MM.1S (cell line): ENCODE measurements at regions not wholly inside any gene's neighbourhood (a gene's known extent, or its start where the extent isn't known, plus 50 kb on each side); places are given as distances from the start of the nearest gene placed in this dataset.

ENCODE experiments used
- DNase-seq: peaks from one replicate; pipeline ENCODE4 v3.0.0-alpha.2; 2015
- H2AFZ ChIP-seq: fragments of 300-600 bp; sonication (generic); 2 replicates; pipeline ENCODE4 v1.6.0; 2016; ENCODE audit warnings: antibody characterized with exemption, low read length
- H3F3A ChIP-seq: fragments of 300-600 bp; sonication (generic); 2 replicates; pipeline ENCODE4 v1.6.1; 2016; ENCODE audit warnings: mild to moderate bottlenecking, antibody characterized with exemption, low read length, moderate library complexity, mixed read lengths; ENCODE audit not compliant: insufficient read depth
- H3K27ac ChIP-seq: fragments of 300-600 bp; sonication (generic); 2 replicates; pipeline ENCODE4 v1.5.1; 2016; ENCODE audit warnings: mild to moderate bottlenecking, low read length
- H3K27me3 ChIP-seq: fragments of 300-600 bp; sonication (generic); replicated peaks from 2 replicates; pipeline ENCODE4 v1.6.0; 2016; ENCODE audit warnings: low read length; ENCODE audit not compliant: insufficient read depth
- H3K36me3 ChIP-seq: fragments of 300-600 bp; sonication (generic); replicated peaks from 2 replicates; pipeline ENCODE4 v1.6.1; 2016; ENCODE audit warnings: mild to moderate bottlenecking, low read length, mixed read lengths; ENCODE audit not compliant: insufficient read depth
- H3K4me1 ChIP-seq: fragments of 300-600 bp; sonication (generic); 2 replicates; pipeline ENCODE4 v1.6.1; 2016; ENCODE audit warnings: low read length, mixed read lengths
- H3K4me2 ChIP-seq: fragments of 300-600 bp; sonication (generic); 2 replicates; pipeline ENCODE4 v1.6.0; 2016; ENCODE audit warnings: low read depth, low read length
- H3K4me3 ChIP-seq: fragments of 300-600 bp; sonication (generic); 2 replicates; pipeline ENCODE4 v1.5.1; 2016; ENCODE audit warnings: low read length, mixed read lengths
- H3K79me2 ChIP-seq: fragments of 300-600 bp; sonication (generic); 2 replicates; pipeline ENCODE4 v1.6.1; 2016; ENCODE audit warnings: mixed run types, low read length, mixed read lengths
- H3K9ac ChIP-seq: fragments of 300-600 bp; sonication (generic); 2 replicates; pipeline ENCODE4 v1.6.1; 2016; ENCODE audit warnings: low read length, mixed read lengths
- H3K9me2 ChIP-seq: fragments of 300-600 bp; sonication (generic); replicated peaks from 2 replicates; pipeline ENCODE4 v1.6.1; 2016; ENCODE audit warnings: mild to moderate bottlenecking, low read length, mixed read lengths; ENCODE audit not compliant: insufficient read depth
- H3K9me3 ChIP-seq: fragments of 300-600 bp; sonication (generic); replicated peaks from 2 replicates; pipeline ENCODE4 v1.6.1; 2016; ENCODE audit warnings: mild to moderate bottlenecking, low read length, mixed read lengths; ENCODE audit not compliant: insufficient read depth
- H4K20me1 ChIP-seq: fragments of 300-600 bp; sonication (generic); 2 replicates; pipeline ENCODE4 v1.6.1; 2016; ENCODE audit warnings: mild to moderate bottlenecking, low read length, moderate library complexity, mixed read lengths; ENCODE audit not compliant: insufficient read depth
- EZH2 ChIP-seq: fragments of 300-600 bp; sonication (generic); optimal IDR thresholded peaks from 2 replicates; pipeline ENCODE3; 2017; ENCODE audit warnings: low read depth, mild to moderate bottlenecking, antibody characterized with exemption, low read length, mixed read lengths
- EZH2phosphoT487 ChIP-seq: fragments of 300-600 bp; sonication (generic); IDR thresholded peaks from 2 replicates; pipeline ENCODE4 v1.6.1; 2018; ENCODE audit warnings: antibody characterized with exemption, low read length
- TF ChIP-seq, protein P1 (sequence below): fragments of 300-600 bp; sonication (generic); IDR thresholded peaks from 2 replicates; pipeline ENCODE4 v1.5.1; 2016; ENCODE audit warnings: antibody characterized with exemption, low read length, mixed read lengths

GRCh38 chr18:40017021-40017420 is 1938.0 kb upstream of the PIK3C3 start:
- H3K9me3 ChIP-seq: no peaks in the 10 kb centered on the region

GRCh38 chr18:40016405-40016804 is 1938.6 kb upstream of the PIK3C3 start:
- no peaks in the 10 kb centered on the region for H3F3A ChIP-seq
- no peak overlapping the region for H2AFZ ChIP-seq
- no peaks in the 10 kb centered on the region for H3K79me2 ChIP-seq
- TF ChIP-seq EZH2: no peak
- no peak for TF ChIP-seq EZH2phosphoT487
- TF ChIP-seq, protein P1, sequence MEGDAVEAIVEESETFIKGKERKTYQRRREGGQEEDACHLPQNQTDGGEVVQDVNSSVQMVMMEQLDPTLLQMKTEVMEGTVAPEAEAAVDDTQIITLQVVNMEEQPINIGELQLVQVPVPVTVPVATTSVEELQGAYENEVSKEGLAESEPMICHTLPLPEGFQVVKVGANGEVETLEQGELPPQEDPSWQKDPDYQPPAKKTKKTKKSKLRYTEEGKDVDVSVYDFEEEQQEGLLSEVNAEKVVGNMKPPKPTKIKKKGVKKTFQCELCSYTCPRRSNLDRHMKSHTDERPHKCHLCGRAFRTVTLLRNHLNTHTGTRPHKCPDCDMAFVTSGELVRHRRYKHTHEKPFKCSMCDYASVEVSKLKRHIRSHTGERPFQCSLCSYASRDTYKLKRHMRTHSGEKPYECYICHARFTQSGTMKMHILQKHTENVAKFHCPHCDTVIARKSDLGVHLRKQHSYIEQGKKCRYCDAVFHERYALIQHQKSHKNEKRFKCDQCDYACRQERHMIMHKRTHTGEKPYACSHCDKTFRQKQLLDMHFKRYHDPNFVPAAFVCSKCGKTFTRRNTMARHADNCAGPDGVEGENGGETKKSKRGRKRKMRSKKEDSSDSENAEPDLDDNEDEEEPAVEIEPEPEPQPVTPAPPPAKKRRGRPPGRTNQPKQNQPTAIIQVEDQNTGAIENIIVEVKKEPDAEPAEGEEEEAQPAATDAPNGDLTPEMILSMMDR: no peak
- no peak overlapping the region for H3K27ac ChIP-seq
- H3K36me3 ChIP-seq: no peaks in the 10 kb centered on the region
- no peaks in the 10 kb centered on the region for H3K9me2 ChIP-seq
- H3K4me3 ChIP-seq: no peak overlapping the region
- no peaks in the 10 kb centered on the region for H3K27me3 ChIP-seq
- H3K9ac ChIP-seq: no peak overlapping the region
- no peaks in the 10 kb centered on the region for H3K9me3 ChIP-seq
- no peak overlapping the region for H3K4me2 ChIP-seq
- no peaks in the 10 kb centered on the region for H4K20me1 ChIP-seq
- H3K4me1 ChIP-seq: no peaks in the 10 kb centered on the region
- DNase-seq: no peak

More at GRCh38 chr18:40017021-40017420, 1938.0 kb upstream of the PIK3C3 start:
- H3K27ac ChIP-seq: no peak overlapping the region
- no peaks in the 10 kb centered on the region for H3K4me1 ChIP-seq
- H4K20me1 ChIP-seq: no peaks in the 10 kb centered on the region
- no peaks in the 10 kb centered on the region for H3K27me3 ChIP-seq
- no peak overlapping the region for H3K4me3 ChIP-seq
- TF ChIP-seq EZH2phosphoT487: no peak
- H3K9me2 ChIP-seq: no peaks in the 10 kb centered on the region
- H3F3A ChIP-seq: no peaks in the 10 kb centered on the region
- no peaks in the 10 kb centered on the region for H3K36me3 ChIP-seq
- no peak for DNase-seq
- no peak overlapping the region for H2AFZ ChIP-seq
- H3K9ac ChIP-seq: no peak overlapping the region
- no peak overlapping the region for H3K4me2 ChIP-seq
- H3K79me2 ChIP-seq: no peaks in the 10 kb centered on the region

DNA sequence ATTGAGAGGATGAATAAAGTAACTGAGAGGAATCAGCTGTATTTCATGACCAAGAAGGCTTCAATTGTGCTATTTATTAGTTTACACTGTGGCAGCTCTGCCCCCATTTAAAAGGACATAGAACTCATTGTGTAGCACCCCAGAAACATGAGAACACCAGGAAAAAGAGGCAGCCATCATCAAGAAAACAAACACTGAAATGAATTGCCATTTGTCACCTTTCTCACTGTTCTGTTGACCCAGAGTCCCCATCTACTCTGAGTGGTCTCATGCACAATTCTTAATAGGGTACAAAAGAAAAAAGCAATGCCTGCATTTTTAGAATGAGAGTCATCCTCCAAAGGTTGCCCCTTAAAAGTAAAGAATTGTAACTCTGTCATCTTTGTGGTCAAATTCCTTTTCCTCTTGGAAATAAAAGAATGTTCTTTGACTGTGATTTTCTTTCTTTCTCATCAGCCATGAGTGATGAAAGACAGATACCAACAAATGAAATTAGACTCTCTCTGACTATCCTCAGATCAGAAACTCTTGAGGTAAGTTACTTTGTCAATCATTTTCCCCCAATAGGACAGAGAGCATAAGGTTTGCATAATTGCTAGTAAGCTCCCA is 1941.9 kb upstream of the PIK3C3 start:
- Histone ChIP-seq H3K4me3 (no peak overlapping the region), H3F3A (no peaks in the 10 kb centered on the region), H3K9me3 (no peaks in the 10 kb centered on the region), H3K27ac (no peak overlapping the region), H3K79me2 (no peaks in the 10 kb centered on the region), H3K27me3 (no peaks in the 10 kb centered on the region), H3K4me1 (no peaks in the 10 kb centered on the region), H3K9ac (no peak overlapping the region), H2AFZ (no peak overlapping the region), H3K36me3 (no peaks in the 10 kb centered on the region), H3K9me2 (no peaks in the 10 kb centered on the region), H4K20me1 (no peaks in the 10 kb centered on the region), H3K4me2 (no peak overlapping the region)
- TF ChIP-seq EZH2 (no peak), EZH2phosphoT487 (no peak)
- TF ChIP-seq, protein P1: no peak
- DNase-seq: no peak

GRCh38 chr18:40011201-40011600 is 1943.8 kb upstream of the PIK3C3 start:
- no peaks in the 10 kb centered on the region for H3K79me2 ChIP-seq
- no peaks in the 10 kb centered on the region for H3K9me3 ChIP-seq
- H3K4me1 ChIP-seq: no peaks in the 10 kb centered on the region
- H3K27me3 ChIP-seq: no peaks in the 10 kb centered on the region
- no peaks in the 10 kb centered on the region for H4K20me1 ChIP-seq
- H3K27ac ChIP-seq: no peak overlapping the region
- H3F3A ChIP-seq: no peaks in the 10 kb centered on the region
- no peaks in the 10 kb centered on the region for H3K36me3 ChIP-seq
- no peak overlapping the region for H2AFZ ChIP-seq
- TF ChIP-seq EZH2: no peak
- TF ChIP-seq EZH2phosphoT487: no peak
- TF ChIP-seq, protein P1: no peak
- H3K4me3 ChIP-seq: no peak overlapping the region
- H3K9me2 ChIP-seq: no peaks in the 10 kb centered on the region
- no peak for DNase-seq
- no peak overlapping the region for H3K4me2 ChIP-seq
- H3K9ac ChIP-seq: no peak overlapping the region
